Mesothelial cell of epicardium (in vitro differentiated cells): ENCODE measurements at regions not wholly inside any gene's neighbourhood (a gene's known extent, or its start where the extent isn't known, plus 50 kb on each side); places are given as distances from the start of the nearest gene placed in this dataset.
"Not testable (repeated sequence)": the region's sequence is repeated elsewhere in the genome, so short reads cannot be mapped to it uniquely, and the experiment has no call there.

Experiments
- DNase-seq, 2 experiments: peaks; one replicate each; pipeline ENCODE4 v3.0.0; 2021; ENCODE audit warnings: low spot score in 2 of 2; ENCODE audit not compliant: unreplicated experiment in 2 of 2
- H3K27ac Mint-ChIP-seq: 2 replicates; pipeline ENCODE4 v1.8.0; 2021; ENCODE audit warnings: mixed read lengths
- H3K27me3 Mint-ChIP-seq: 2 replicates; pipeline ENCODE4 v1.8.0; 2021; ENCODE audit warnings: low read depth, mixed read lengths
- H3K36me3 Mint-ChIP-seq: 2 replicates; pipeline ENCODE4 v1.8.0; 2021; ENCODE audit warnings: mixed read lengths
- H3K4me1 Mint-ChIP-seq: 2 replicates; pipeline ENCODE4 v1.8.0; 2021; ENCODE audit warnings: mixed read lengths
- H3K4me3 Mint-ChIP-seq: 2 replicates; pipeline ENCODE4 v1.8.0; 2021; ENCODE audit warnings: mild to moderate bottlenecking, moderate library complexity, mixed read lengths
- H3K9me3 Mint-ChIP-seq: 2 replicates; pipeline ENCODE4 v1.8.0; 2021; ENCODE audit warnings: mixed read lengths
- CTCF ChIP-seq: fragments of 200-600 bp; sonication (generic); IDR thresholded peaks from one replicate; pipeline ENCODE4 v1.5.0; 2021; ENCODE audit warnings: antibody characterized with exemption; ENCODE audit not compliant: unreplicated experiment

GRCh38 chr10:117457932-117458331 is 82.7 kb upstream of the PDZD8 start:
- Mint-ChIP-seq H3K4me3 (no peak overlapping the region), H3K4me1 (peaks cover 12% of the 10 kb centered on the region), H3K27ac (no peak overlapping the region), H3K36me3 (no peaks in the 10 kb centered on the region), H3K27me3 (peaks cover 6% of the 10 kb centered on the region), H3K9me3 (peaks cover 6% of the 10 kb centered on the region)
- TF ChIP-seq CTCF: no peak
- no peak for DNase-seq

- Mint-ChIP-seq H3K36me3 (no peaks in the 10 kb centered on the region), H3K27me3 (peaks cover 8% of the 10 kb centered on the region), H3K4me3 (no peak overlapping the region), H3K9me3 (peaks cover 11% of the 10 kb centered on the region), H3K4me1 (peaks cover 7% of the 10 kb centered on the region), H3K27ac (no peak overlapping the region)
- no peak for DNase-seq
- no peak for TF ChIP-seq CTCF
Observed at GRCh38 chr10:117457071-117457810, 82.0 kb upstream of the PDZD8 start.

GRCh38 chr10:117455346-117455745 is 80.1 kb upstream of the PDZD8 start:
- no peak for DNase-seq
- Mint-ChIP-seq H3K9me3 (peaks cover 11% of the 10 kb centered on the region), H3K4me1 (no peaks in the 10 kb centered on the region), H3K36me3 (no peaks in the 10 kb centered on the region), H3K27ac (no peak overlapping the region), H3K4me3 (no peak overlapping the region), H3K27me3 (peaks cover 8% of the 10 kb centered on the region)
- TF ChIP-seq CTCF: no peak

- peaks cover 11% of the 10 kb centered on the region for H3K27me3 Mint-ChIP-seq
- no peak overlapping the region for H3K4me3 Mint-ChIP-seq
- peaks cover 11% of the 10 kb centered on the region for H3K9me3 Mint-ChIP-seq
- H3K27ac Mint-ChIP-seq: no peak overlapping the region
- TF ChIP-seq CTCF: no peak
- H3K36me3 Mint-ChIP-seq: no peaks in the 10 kb centered on the region
- no peak for DNase-seq
- H3K4me1 Mint-ChIP-seq: no peaks in the 10 kb centered on the region
Observed at GRCh38 chr10:117454502-117454901, 79.3 kb upstream of the PDZD8 start.

GRCh38 chr10:117453484-117453883 is 78.2 kb upstream of the PDZD8 start:
- not testable (repeated sequence) for H3K36me3 Mint-ChIP-seq, H3K4me3 Mint-ChIP-seq, H3K27ac Mint-ChIP-seq, DNase-seq, H3K4me1 Mint-ChIP-seq
- Mint-ChIP-seq H3K27me3 (peaks cover 16% of the 10 kb centered on the region), H3K9me3 (peaks cover 11% of the 10 kb centered on the region)

GRCh38 chr10:117450940-117451339 is 75.7 kb upstream of the PDZD8 start:
- TF ChIP-seq CTCF: no peak
- peaks cover 21% of the 10 kb centered on the region for H3K27me3 Mint-ChIP-seq
- H3K4me3 Mint-ChIP-seq: no peak overlapping the region
- no peaks in the 10 kb centered on the region for H3K4me1 Mint-ChIP-seq
- no peaks in the 10 kb centered on the region for H3K36me3 Mint-ChIP-seq
- peaks cover 16% of the 10 kb centered on the region for H3K9me3 Mint-ChIP-seq
- H3K27ac Mint-ChIP-seq: no peak overlapping the region
- no peak for DNase-seq
